Naive thymus-derived CD4-positive, alpha-beta T cell (primary cell): ENCODE measurements at regions not wholly inside any gene's neighbourhood (a gene's known extent, or its start where the extent isn't known, plus 50 kb on each side); places are given as distances from the start of the nearest gene placed in this dataset.

Experiments
- ATAC-seq: fragments of 150-1000 bp; cut with Tn5 transposase; 2 replicates; pipeline ENCODE4 v1.10.0; 2021; ENCODE audit warnings: mild to moderate bottlenecking, moderate library complexity
- CTCF ChIA-PET: fragments of 350-600 bp; sonication (Branson Sonifier 250); formaldehyde crosslinking; loops from one replicate; lab custom pipeline; 2021; ENCODE audit warnings: antibody characterized with exemption; lab: Charles Lee
- POLR2A ChIA-PET: fragments of 350-600 bp; sonication (Branson Sonifier 250); formaldehyde crosslinking; loops from one replicate; lab custom pipeline; 2021; ENCODE audit warnings: antibody characterized with exemption, inconsistent platforms; lab: Charles Lee
- DNase-seq, 9 donors: peaks; one replicate each; pipeline versions ENCODE4 v3.0.0 to v3.0.0-alpha.2; 2020 to 2022; ENCODE audit warnings: mixed read lengths in 1 of 9
- H3K27ac ChIP-seq: one replicate; pipeline ENCODE4 v1.7.0; 2013; ENCODE audit warnings: mild to moderate bottlenecking, low read depth, low read length, moderate library complexity
- H3K27me3 ChIP-seq, 2 donors: one replicate each; pipeline ENCODE4 v1.7.0; 2013; ENCODE audit warnings: low read length in 2 of 2, mild to moderate bottlenecking in 2 of 2, moderate library complexity in 2 of 2; ENCODE audit not compliant: control insufficient read depth in 2 of 2, insufficient read depth in 2 of 2
- H3K36me3 ChIP-seq, 3 experiments: 1 replicate in 2 of 3; 2 replicates in 1 of 3; pipeline ENCODE4 v1.7.0; 2013; ENCODE audit warnings: low read length in 3 of 3, mild to moderate bottlenecking in 3 of 3, moderate library complexity in 1 of 3; ENCODE audit not compliant: insufficient read depth in 3 of 3, control insufficient read depth in 2 of 3
- H3K4me1 ChIP-seq, 2 donors: one replicate each; pipeline ENCODE4 v1.7.0; 2013; ENCODE audit warnings: low read length in 2 of 2, mild to moderate bottlenecking in 2 of 2, moderate library complexity in 1 of 2; ENCODE audit not compliant: control insufficient read depth in 2 of 2, insufficient read depth in 2 of 2
- H3K4me3 ChIP-seq: 2 replicates; pipeline ENCODE4 v1.7.0; 2013; ENCODE audit warnings: mild to moderate bottlenecking, low read length
- H3K9me3 ChIP-seq, 3 experiments: 1 replicate in 2 of 3; 2 replicates in 1 of 3; pipeline ENCODE4 v1.7.0; 2013; ENCODE audit warnings: low read length in 3 of 3; ENCODE audit not compliant: control insufficient read depth in 2 of 3
- H3K27ac Mint-ChIP-seq, 9 donors: one replicate each; pipeline ENCODE4 v1.8.0; 2020 to 2022; ENCODE audit warnings: mixed read lengths in 9 of 9, mild to moderate bottlenecking in 8 of 9, moderate library complexity in 5 of 9, inconsistent platforms in 2 of 9
- H3K27me3 Mint-ChIP-seq, 5 donors: one replicate each; pipeline ENCODE4 v1.8.0; 2021 to 2022; ENCODE audit warnings: mixed read lengths in 5 of 5, mild to moderate bottlenecking in 1 of 5
- H3K36me3 Mint-ChIP-seq, 5 donors: one replicate each; pipeline ENCODE4 v1.8.0; 2020 to 2022; ENCODE audit warnings: mixed read lengths in 5 of 5, mild to moderate bottlenecking in 3 of 5, inconsistent platforms in 1 of 5
- H3K4me1 Mint-ChIP-seq, 7 donors: one replicate each; pipeline ENCODE4 v1.8.0; 2020 to 2022; ENCODE audit warnings: mixed read lengths in 7 of 7, mild to moderate bottlenecking in 3 of 7, inconsistent platforms in 1 of 7
- H3K4me3 Mint-ChIP-seq, 10 donors: one replicate each; pipeline ENCODE4 v1.8.0; 2020 to 2022; ENCODE audit warnings: mild to moderate bottlenecking in 10 of 10, mixed read lengths in 10 of 10, moderate library complexity in 6 of 10, inconsistent platforms in 2 of 10
- H3K9me3 Mint-ChIP-seq, 11 donors: one replicate each; pipeline ENCODE4 v1.8.0; 2020 to 2022; ENCODE audit warnings: mixed read lengths in 11 of 11, mild to moderate bottlenecking in 4 of 11, inconsistent platforms in 1 of 11, moderate library complexity in 1 of 11
- intact Hi-C, 2 donors: fragments of 100-400 bp; cut with micrococcal nuclease; formaldehyde crosslinking; loops; one replicate each; pipeline ENCODE4 v1.15.1; 2023

DNA sequence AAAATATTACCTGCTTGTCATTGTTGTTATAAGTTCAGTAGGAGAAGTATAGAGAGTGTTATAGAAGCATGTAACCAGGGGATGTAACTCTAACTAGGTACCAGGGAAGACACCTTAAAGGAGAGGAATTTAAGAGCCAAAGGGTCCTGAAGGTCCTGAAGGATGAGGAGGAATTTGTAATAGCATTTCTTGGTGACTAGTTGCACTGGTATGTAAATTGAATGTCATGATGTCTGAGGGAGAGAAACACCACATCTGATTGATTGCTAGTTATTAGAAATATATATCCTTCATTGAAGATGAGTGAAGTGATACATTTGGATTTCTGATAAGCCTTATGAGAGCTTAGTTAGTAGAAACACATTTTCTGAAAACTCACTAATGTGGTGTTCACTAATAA lies 643.8 kb downstream of the RFPL4B start:
- H3K27ac Mint-ChIP-seq, result no peak overlapping the region
- Histone ChIP-seq H3K9me3 (no peaks in the 10 kb centered on the region), H3K4me1 (no peaks in the 10 kb centered on the region), H3K27me3 (no peaks in the 10 kb centered on the region), H3K36me3 (no peaks in the 10 kb centered on the region), H3K4me3 (no peak overlapping the region), H3K27ac (no peak overlapping the region)
- intact Hi-C loops, result no loop called here
- peaks cover 0 to 16% (median 1%) of the 10 kb centered on the region in 11 donors for H3K9me3 Mint-ChIP-seq
- DNase-seq (no peak), ATAC-seq (no peak)
- H3K27me3 Mint-ChIP-seq, result no peaks in the 10 kb centered on the region
- peaks cover 0 to 2% (median 0%) of the 10 kb centered on the region in 7 donors for H3K4me1 Mint-ChIP-seq
- ChIA-PET CTCF (no interaction called here), POLR2A (no interaction called here)
- no peak overlapping the region for H3K4me3 Mint-ChIP-seq
- no peaks in the 10 kb centered on the region for H3K36me3 Mint-ChIP-seq

DNA sequence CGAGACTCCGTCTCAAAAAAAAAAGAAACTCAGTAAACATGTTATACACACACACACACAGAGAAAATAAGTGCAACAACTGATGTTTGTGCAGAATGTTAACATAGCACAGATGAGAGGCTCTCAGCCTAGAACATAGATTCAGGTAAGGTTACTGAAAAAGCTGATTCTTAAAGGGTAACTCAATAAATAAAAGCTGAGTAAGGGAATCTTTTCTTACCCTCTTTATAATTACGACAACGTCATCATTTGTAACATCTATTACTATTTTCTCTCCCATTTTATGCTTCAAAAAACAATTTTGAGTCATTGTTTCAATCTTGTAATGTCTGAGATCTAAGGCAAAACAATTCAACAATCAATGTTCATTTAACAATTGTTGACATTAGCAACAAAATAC lies 644.8 kb downstream of the RFPL4B start:
- DNase-seq (no peak), ATAC-seq (no peak)
- Mint-ChIP-seq H3K27ac (no peak overlapping the region), H3K9me3 (peaks cover 0 to 16% (median 1%) of the 10 kb centered on the region in 11 donors), H3K27me3 (no peaks in the 10 kb centered on the region), H3K4me3 (no peak overlapping the region), H3K4me1 (peaks cover 0 to 2% (median 0%) of the 10 kb centered on the region in 7 donors), H3K36me3 (no peaks in the 10 kb centered on the region)
- Histone ChIP-seq H3K27me3 (no peaks in the 10 kb centered on the region), H3K27ac (no peak overlapping the region), H3K9me3 (no peaks in the 10 kb centered on the region), H3K4me3 (no peak overlapping the region), H3K4me1 (no peaks in the 10 kb centered on the region), H3K36me3 (no peaks in the 10 kb centered on the region)
- CTCF ChIA-PET, result interaction anchor here (0.6 kb wide), 1 partner anchor 22 kb away, joined by 4 read pairs; no protein-coding TSS in a partner anchor
- POLR2A ChIA-PET, result no interaction called here
- intact Hi-C loops, result no loop called here

DNA sequence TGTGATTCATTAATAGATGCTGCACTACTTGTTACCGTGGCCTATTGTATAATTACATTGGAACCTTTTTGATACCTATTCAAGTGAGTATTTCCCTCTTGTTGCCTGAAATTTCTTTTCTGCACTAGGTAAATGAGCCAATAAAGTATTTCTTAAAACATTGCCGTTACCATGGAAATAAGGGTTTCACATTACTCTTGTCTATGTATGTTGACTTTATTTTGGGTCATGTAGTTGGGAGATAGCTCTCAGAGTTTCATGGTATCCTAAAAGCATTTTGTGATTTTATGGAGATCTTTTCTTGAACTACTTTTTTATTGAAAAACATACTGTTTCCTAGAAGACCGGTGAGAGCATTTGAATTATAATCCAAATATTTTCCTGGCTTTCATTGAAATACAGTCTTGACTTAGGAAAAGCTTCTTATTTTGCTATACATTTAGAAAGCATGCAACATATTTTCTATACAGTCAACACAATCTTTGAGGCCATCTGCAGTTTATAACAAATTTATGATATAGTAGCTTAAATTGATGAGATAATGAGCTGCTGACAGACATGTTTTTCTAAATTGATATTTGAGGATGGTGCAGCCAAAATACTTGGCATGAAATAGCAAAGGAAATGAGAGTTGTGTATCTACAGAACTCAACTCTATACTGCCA lies 650.4 kb downstream of the RFPL4B start:
- no peaks in the 10 kb centered on the region for H3K4me1 Mint-ChIP-seq
- no peaks in the 10 kb centered on the region for H3K4me1 ChIP-seq
- H3K27me3 ChIP-seq, result no peaks in the 10 kb centered on the region
- ATAC-seq (no peak), DNase-seq (no peak)
- no peaks in the 10 kb centered on the region for H3K36me3 Mint-ChIP-seq
- POLR2A ChIA-PET, result no interaction called here
- peaks cover 0 to 7% (median 0%) of the 10 kb centered on the region in 11 donors for H3K9me3 Mint-ChIP-seq
- no peaks in the 10 kb centered on the region for H3K27me3 Mint-ChIP-seq
- no peak overlapping the region for H3K27ac Mint-ChIP-seq
- no peaks in the 10 kb centered on the region for H3K36me3 ChIP-seq
- no peak overlapping the region for H3K27ac ChIP-seq
- intact Hi-C loops, result no loop called here
- no peaks in the 10 kb centered on the region for H3K9me3 ChIP-seq
- no peak overlapping the region for H3K4me3 ChIP-seq
- CTCF ChIA-PET, result no interaction called here
- H3K4me3 Mint-ChIP-seq, result no peak overlapping the region

DNA sequence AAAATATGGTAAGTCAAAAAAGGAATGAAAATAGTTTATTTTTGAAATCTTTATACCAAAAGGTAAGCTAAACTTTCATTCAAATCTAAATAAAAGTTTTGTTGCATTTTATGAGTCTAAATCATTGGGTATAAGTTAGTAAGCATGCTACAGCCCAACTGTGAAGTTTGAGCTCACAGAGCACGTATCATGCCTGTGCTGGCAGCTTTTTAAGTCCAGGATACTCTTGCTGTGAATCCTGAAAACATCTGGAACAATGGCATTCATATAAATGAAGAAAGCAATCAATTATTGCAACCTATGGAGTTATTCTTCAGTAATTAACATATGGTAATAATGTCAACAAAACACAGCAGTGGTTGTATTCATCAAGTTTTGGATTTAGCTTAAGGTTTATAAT lies 656.9 kb downstream of the RFPL4B start:
- Mint-ChIP-seq H3K9me3 (peaks cover 0 to 4% (median 0%) of the 10 kb centered on the region in 11 donors), H3K4me1 (no peaks in the 10 kb centered on the region), H3K27me3 (no peaks in the 10 kb centered on the region), H3K4me3 (no peak overlapping the region), H3K36me3 (no peaks in the 10 kb centered on the region), H3K27ac (no peak overlapping the region)
- H3K27me3 ChIP-seq, result no peaks in the 10 kb centered on the region
- ChIA-PET CTCF (no interaction called here), POLR2A (no interaction called here)
- no peaks in the 10 kb centered on the region for H3K9me3 ChIP-seq
- H3K36me3 ChIP-seq, result no peaks in the 10 kb centered on the region
- no peak for DNase-seq
- no peak for ATAC-seq
- no peak overlapping the region for H3K4me3 ChIP-seq
- intact Hi-C loops, result no loop called here
- H3K4me1 ChIP-seq, result no peaks in the 10 kb centered on the region
- no peak overlapping the region for H3K27ac ChIP-seq

DNA sequence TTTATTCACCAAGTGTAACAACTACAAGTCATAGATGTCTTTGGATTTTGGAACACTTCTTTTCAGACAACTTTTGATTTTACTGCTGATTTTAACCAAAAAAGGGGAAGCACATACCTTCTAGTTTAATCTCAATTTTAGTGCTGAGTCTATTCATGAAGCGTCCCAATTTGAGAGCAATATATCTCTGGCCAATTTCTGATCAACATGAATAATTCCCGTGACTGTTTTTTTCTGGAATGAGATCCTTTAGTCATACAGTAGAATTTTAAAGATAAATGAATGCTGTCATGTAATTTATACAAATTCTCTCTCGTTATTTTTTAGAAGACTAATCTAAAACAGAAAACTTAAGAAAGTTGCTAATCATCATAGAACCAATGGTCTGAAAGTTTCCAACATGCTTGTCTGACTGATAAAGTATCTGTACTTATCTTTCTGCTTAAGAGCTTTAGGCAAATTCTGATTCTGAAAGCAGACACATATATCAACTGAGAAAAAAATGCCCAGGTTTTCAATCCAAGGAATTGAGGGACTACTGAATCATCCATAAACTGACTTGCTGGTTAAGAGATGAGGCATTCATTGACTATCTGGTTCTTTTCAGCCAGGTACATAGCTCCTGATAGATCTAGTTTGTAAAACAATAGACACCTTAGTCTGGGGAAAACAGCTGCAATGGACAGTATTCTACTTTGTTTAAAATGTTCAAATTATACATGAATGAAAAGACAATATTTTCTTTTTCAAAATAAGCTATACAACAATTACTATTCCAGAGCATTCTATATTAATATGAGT lies 657.5 kb downstream of the RFPL4B start:
- ChIA-PET POLR2A (no interaction called here), CTCF (no interaction called here)
- ATAC-seq (no peak), DNase-seq (no peak)
- intact Hi-C loops, result no loop called here
- Histone ChIP-seq H3K4me1 (no peaks in the 10 kb centered on the region), H3K27me3 (no peaks in the 10 kb centered on the region), H3K4me3 (no peak overlapping the region), H3K27ac (no peak overlapping the region), H3K9me3 (no peaks in the 10 kb centered on the region), H3K36me3 (no peaks in the 10 kb centered on the region)
- no peak overlapping the region for H3K4me3 Mint-ChIP-seq
- H3K4me1 Mint-ChIP-seq, result no peaks in the 10 kb centered on the region
- no peak overlapping the region for H3K27ac Mint-ChIP-seq
- H3K27me3 Mint-ChIP-seq, result no peaks in the 10 kb centered on the region
- no peaks in the 10 kb centered on the region for H3K36me3 Mint-ChIP-seq
- peaks cover 0 to 4% (median 0%) of the 10 kb centered on the region in 11 donors for H3K9me3 Mint-ChIP-seq

DNA sequence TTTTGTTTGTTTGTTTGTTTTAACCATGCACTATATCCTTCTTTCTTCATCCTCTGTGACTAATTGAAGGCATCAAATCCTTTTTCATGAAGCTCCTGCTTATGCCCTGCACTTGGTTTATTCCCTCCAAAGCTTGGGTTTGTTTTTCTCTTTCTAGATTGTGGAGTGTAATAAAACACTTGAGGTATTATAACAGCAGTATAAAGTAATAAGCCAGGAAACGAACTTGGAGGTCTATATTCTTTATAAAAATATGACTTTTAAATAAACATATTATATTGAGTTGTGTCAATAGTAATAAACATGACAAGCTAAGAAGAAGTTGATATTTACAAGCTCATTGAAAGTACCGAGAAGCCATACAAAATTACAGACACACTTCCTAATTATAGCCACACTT lies 659.4 kb downstream of the RFPL4B start:
- DNase-seq (no peak), ATAC-seq (no peak)
- Histone ChIP-seq H3K9me3 (no peaks in the 10 kb centered on the region), H3K27ac (no peak overlapping the region), H3K27me3 (no peaks in the 10 kb centered on the region), H3K4me1 (no peaks in the 10 kb centered on the region), H3K36me3 (no peaks in the 10 kb centered on the region), H3K4me3 (no peak overlapping the region)
- ChIA-PET POLR2A (no interaction called here), CTCF (no interaction called here)
- Mint-ChIP-seq H3K4me1 (no peaks in the 10 kb centered on the region), H3K36me3 (no peaks in the 10 kb centered on the region), H3K27ac (no peak overlapping the region), H3K4me3 (no peak overlapping the region), H3K9me3 (peaks cover 0 to 8% (median 0%) of the 10 kb centered on the region in 11 donors), H3K27me3 (no peaks in the 10 kb centered on the region)
- intact Hi-C loops, result no loop called here

DNA sequence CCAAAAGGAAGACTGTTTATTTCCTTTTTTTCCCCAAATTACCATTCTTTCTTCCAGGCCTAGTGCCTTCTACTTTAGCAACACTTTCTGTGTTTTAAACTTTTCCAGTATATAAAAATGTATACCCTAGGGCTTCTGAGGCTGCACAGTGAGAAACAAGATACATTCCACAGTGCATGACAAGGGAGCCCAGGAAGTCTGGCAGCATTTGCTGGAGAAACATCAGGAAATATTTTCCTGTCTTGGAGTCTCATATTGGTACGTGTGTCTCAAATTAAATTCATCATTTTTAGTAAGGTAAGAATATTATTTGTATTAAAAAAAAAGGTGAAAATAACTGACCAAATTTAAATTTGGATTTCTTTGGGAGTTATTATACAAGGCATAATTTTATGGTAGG lies 662.6 kb downstream of the RFPL4B start:
- H3K4me1 ChIP-seq, result no peaks in the 10 kb centered on the region
- intact Hi-C loops, result no loop called here
- ATAC-seq, result no peak
- POLR2A ChIA-PET, result no interaction called here
- DNase-seq, result no peak
- H3K4me3 ChIP-seq, result no peak overlapping the region
- H3K27me3 ChIP-seq, result no peaks in the 10 kb centered on the region
- H3K27ac ChIP-seq, result no peak overlapping the region
- H3K36me3 ChIP-seq, result no peaks in the 10 kb centered on the region
- CTCF ChIA-PET, result no interaction called here
- H3K4me1 Mint-ChIP-seq, result no peaks in the 10 kb centered on the region
- H3K9me3 Mint-ChIP-seq, result peaks cover 0 to 8% (median 0%) of the 10 kb centered on the region in 11 donors
- no peaks in the 10 kb centered on the region for H3K27me3 Mint-ChIP-seq
- no peak overlapping the region for H3K4me3 Mint-ChIP-seq
- no peak overlapping the region for H3K27ac Mint-ChIP-seq
- H3K36me3 Mint-ChIP-seq, result no peaks in the 10 kb centered on the region
- H3K9me3 ChIP-seq, result no peaks in the 10 kb centered on the region
